ENCODE measurements at regions not wholly inside any gene's neighbourhood (a gene's known extent, or its start where the extent isn't known, plus 50 kb on each side); places are given as distances from the start of the nearest gene placed in this dataset.

- TF ChIP-seq EZH2 (IDR thresholded peaks at IDR 0.05; ENCODE audit: low read length, missing control alignments) (no peak), CTCF (conservative IDR thresholded peaks at IDR 0.05 in 1 of 2, IDR thresholded peaks at IDR 0.05 in 1 of 2; ENCODE audit: low read depth in 1 of 2, low read length in 2 of 2) (no peak)
Measured at GRCh38 chr5:18461766-18462165, 827.5 kb downstream of the TAF11L14 start.
